Right lobe of liver (tissue), 4 donors: ENCODE measurements at regions not wholly inside any gene's neighbourhood (a gene's known extent, or its start where the extent isn't known, plus 50 kb on each side); places are given as distances from the start of the nearest gene placed in this dataset.

ENCODE experiments used
- POLR2A ChIP-seq: fragments of 450-650 bp; IDR thresholded peaks from one replicate; pipeline ENCODE4 v1.6.1; 2017; ENCODE audit warnings: antibody characterized with exemption, mild to moderate bottlenecking
- TF ChIP-seq, protein P1 (sequence below), 4 donors: fragments of 200-600 bp in 3 of 4; fragments of 450-650 bp in 1 of 4; IDR thresholded peaks; one replicate each; pipeline versions ENCODE4 v1.5.1 to v1.8.0; 2016 to 2022; ENCODE audit warnings: antibody characterized with exemption in 4 of 4, mild to moderate bottlenecking in 2 of 4
- donor health status: DM: no; HTN: no; CAD: no.
- donor health status: DM: no; HTN: no; CAD: no.
- donor health status: DM: no; HTN: yes; CAD: no.

DNA sequence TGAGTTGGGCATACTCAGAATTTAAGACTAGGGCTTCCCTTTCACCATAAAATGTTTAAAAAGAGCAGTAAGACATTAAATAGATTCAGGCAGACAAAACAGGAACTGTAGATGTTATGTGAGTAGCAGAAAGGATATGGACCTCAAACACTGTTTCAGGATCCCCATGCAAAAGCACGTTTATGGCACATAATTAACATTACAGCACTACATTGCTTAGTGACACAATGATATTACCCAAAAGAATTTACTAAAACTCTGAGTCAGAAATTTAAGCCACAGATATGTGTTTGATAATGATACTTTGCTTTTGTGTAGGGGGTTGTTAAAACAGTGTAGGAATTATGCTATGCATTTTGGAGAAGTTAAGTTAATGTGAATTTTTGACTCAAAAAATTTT is 266.3 kb downstream of the PDGFC start:
- TF ChIP-seq, protein P1, sequence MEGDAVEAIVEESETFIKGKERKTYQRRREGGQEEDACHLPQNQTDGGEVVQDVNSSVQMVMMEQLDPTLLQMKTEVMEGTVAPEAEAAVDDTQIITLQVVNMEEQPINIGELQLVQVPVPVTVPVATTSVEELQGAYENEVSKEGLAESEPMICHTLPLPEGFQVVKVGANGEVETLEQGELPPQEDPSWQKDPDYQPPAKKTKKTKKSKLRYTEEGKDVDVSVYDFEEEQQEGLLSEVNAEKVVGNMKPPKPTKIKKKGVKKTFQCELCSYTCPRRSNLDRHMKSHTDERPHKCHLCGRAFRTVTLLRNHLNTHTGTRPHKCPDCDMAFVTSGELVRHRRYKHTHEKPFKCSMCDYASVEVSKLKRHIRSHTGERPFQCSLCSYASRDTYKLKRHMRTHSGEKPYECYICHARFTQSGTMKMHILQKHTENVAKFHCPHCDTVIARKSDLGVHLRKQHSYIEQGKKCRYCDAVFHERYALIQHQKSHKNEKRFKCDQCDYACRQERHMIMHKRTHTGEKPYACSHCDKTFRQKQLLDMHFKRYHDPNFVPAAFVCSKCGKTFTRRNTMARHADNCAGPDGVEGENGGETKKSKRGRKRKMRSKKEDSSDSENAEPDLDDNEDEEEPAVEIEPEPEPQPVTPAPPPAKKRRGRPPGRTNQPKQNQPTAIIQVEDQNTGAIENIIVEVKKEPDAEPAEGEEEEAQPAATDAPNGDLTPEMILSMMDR (IDR thresholded peaks at IDR 0.05) = no peak
- no peak for TF ChIP-seq POLR2A
